HAP-1 (cell line): ENCODE measurements at regions not wholly inside any gene's neighbourhood (a gene's known extent, or its start where the extent isn't known, plus 50 kb on each side); places are given as distances from the start of the nearest gene placed in this dataset.
A peak's percentile ranks its signal among the peaks of the same experiment; 100 is the strongest.

Source experiments
- DNase-seq, 2 experiments: peaks; one replicate each; pipeline ENCODE4 v3.0.0-alpha.2; 2016 to 2020; ENCODE audit warnings: low spot score in 2 of 2
- H3K27me3 ChIP-seq: fragments of 250-450 bp; sonication (Bioruptor Pico); 2 replicates; pipeline ENCODE4 v1.5.1; 2020; ENCODE audit warnings: low read depth, mild to moderate bottlenecking, moderate library complexity
- H3K36me3 ChIP-seq: fragments of 250-450 bp; sonication (Bioruptor Pico); replicated peaks from 2 replicates; pipeline ENCODE4 v1.5.1; 2020; ENCODE audit warnings: mild to moderate bottlenecking
- H3K4me1 ChIP-seq: fragments of 250-450 bp; sonication (Bioruptor Pico); 2 replicates; pipeline ENCODE4 v1.5.1; 2020; ENCODE audit warnings: mild to moderate bottlenecking
- H3K4me3 ChIP-seq: fragments of 250-450 bp; sonication (Bioruptor Pico); 2 replicates; pipeline ENCODE4 v1.5.1; 2020; ENCODE audit warnings: mild to moderate bottlenecking, moderate library complexity
- H3K9me3 ChIP-seq: fragments of 250-450 bp; sonication (Bioruptor Pico); 2 replicates; pipeline ENCODE4 v1.5.1; 2020; ENCODE audit warnings: mild to moderate bottlenecking, moderate library complexity
- in situ Hi-C: fragments of 300-500 bp; cut with MboI; formaldehyde crosslinking; loops from 3 replicates; pipeline ENCODE4 v1.14.3; 2020; ENCODE audit warnings: low sequenced_read_pairs, inconsistent platforms, mixed read lengths

DNA sequence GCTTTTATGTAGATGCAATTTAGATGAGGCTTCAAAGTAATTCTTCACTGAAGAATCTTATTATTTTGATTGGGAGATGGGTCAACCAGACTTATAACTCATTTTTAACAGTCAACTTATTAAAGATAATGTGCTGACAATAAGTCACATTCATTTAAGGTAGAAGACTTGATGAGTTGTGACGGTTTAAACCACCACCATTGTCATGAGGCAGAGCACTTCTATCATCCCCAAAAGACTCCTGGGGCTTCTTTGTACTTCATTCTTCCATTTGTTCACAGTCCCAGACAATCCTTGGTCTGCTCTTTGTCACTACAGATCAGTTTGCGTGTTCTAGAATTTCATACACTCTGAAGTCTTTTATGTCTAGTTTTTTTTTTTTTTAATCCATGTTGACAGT lies 346.1 kb downstream of the RASEF start:
- Histone ChIP-seq H3K36me3 (no peaks in the 10 kb centered on the region), H3K27me3 (no peaks in the 10 kb centered on the region), H3K4me3 (no peak overlapping the region), H3K4me1 (peaks cover 10% of the 10 kb centered on the region), H3K9me3 (0 out of 2 replicates have a peak, but pooled peaks cover 2% of the 10 kb centered on the region)
- in situ Hi-C loops = no loop called here
- DNase-seq = no peak

DNA sequence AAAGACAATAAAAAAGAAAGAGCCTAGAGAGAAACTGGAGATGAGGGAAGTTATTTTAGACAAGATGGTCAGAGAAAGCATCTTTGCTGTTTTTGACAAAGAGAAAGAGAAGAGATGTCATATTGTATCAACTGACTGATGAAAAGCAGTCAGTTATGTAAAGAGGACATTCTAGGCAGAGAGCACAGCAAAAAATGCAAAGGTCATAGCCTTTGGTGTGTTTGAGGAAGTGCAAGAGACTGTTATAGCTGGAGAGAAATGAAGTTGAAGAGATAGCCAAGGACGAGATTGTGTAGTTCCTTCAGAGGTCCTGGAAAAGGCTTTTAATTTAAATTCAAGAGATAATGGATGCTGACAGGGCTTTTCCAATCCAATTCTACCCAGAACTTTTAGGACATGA lies 342.4 kb downstream of the RASEF start:
- no peaks in the 10 kb centered on the region for H3K36me3 ChIP-seq
- in situ Hi-C loops = no loop called here
- H3K9me3 ChIP-seq = no peaks in the 10 kb centered on the region
- H3K4me3 ChIP-seq = no peak overlapping the region
- no peak for DNase-seq
- peaks cover 10% of the 10 kb centered on the region for H3K4me1 ChIP-seq
- peaks cover 2% of the 10 kb centered on the region; the same call in 1 of the 2 replicates for H3K27me3 ChIP-seq

DNA sequence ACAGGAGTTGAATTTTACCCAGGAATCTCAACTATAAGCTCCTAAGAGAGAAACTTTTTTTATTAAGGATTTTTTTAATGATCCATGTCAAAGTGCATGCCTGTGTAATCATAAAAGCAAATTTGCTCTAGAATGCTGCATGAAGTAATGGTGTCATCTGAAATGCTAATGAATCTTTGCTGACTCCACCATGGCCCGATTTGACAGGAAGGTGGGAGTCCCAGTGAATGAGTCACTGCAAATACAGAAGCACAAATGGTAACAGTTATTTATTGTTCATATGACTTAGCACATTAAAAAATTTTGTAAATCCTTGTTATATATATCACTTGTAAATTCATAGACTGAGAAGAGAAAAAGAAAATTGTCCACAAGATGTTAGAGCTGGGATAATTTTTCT lies 341.3 kb downstream of the RASEF start:
- in situ Hi-C loops = no loop called here
- H3K9me3 ChIP-seq = no peaks in the 10 kb centered on the region
- DNase-seq = peak in 1 of 2 experiments; percentile 15
- H3K36me3 ChIP-seq = no peaks in the 10 kb centered on the region
- H3K4me3 ChIP-seq = no peak overlapping the region
- H3K4me1 ChIP-seq = peaks cover 10% of the 10 kb centered on the region
- H3K27me3 ChIP-seq = peaks cover 5% of the 10 kb centered on the region; the same call in 1 of the 2 replicates

DNA sequence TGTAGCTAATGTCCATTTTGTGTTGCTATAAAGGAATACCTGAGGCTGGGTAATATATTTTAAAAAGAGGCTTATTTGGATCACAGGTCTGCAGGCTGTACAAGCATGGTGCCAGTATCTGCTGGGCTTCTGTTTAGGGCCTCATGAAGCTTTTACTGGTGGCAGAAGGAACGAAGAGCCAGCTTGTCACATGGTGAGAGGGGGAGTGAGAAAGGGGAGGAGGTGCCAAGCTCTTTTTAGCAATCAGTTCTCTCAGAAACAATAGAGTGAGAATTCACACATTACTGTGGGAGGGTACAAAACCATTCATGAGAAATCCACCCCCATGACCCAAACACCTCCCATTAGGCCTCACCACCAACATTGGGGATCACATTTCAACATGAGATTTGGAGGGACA lies 340.9 kb downstream of the RASEF start:
- DNase-seq = no peak
- no peaks in the 10 kb centered on the region for H3K36me3 ChIP-seq
- in situ Hi-C loops = no loop called here

DNA sequence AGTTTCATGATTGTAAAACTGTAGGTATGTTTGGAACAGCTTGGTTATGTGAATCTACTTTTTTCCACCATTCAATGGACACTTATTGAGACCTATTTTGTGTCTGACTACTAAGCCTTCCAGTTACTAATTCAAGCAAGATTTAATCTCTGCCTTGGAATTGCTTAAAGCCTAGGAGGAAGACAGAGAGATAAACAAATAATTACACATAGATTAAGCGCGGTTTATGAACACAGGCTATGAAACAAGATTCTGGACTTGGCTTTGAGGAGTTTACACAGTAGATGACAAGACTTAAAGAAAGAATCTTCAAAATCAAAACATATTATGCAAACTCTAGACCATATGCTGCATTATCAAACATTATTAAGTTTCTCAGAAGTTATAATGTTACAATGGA lies 340.4 kb downstream of the RASEF start:
- H3K4me1 ChIP-seq = peaks cover 10% of the 10 kb centered on the region
- H3K27me3 ChIP-seq = peaks cover 10% of the 10 kb centered on the region
- H3K4me3 ChIP-seq = no peak overlapping the region
- H3K9me3 ChIP-seq = no peaks in the 10 kb centered on the region
- in situ Hi-C loops = no loop called here
- no peak for DNase-seq
- no peaks in the 10 kb centered on the region for H3K36me3 ChIP-seq

More for the DNA sequence above, 340.9 kb downstream of the RASEF start:
- peaks cover 10% of the 10 kb centered on the region for H3K4me1 ChIP-seq
- no peak overlapping the region for H3K4me3 ChIP-seq
- peaks cover 7% of the 10 kb centered on the region; the same call in 1 of the 2 replicates for H3K27me3 ChIP-seq
- no peaks in the 10 kb centered on the region for H3K9me3 ChIP-seq

DNA sequence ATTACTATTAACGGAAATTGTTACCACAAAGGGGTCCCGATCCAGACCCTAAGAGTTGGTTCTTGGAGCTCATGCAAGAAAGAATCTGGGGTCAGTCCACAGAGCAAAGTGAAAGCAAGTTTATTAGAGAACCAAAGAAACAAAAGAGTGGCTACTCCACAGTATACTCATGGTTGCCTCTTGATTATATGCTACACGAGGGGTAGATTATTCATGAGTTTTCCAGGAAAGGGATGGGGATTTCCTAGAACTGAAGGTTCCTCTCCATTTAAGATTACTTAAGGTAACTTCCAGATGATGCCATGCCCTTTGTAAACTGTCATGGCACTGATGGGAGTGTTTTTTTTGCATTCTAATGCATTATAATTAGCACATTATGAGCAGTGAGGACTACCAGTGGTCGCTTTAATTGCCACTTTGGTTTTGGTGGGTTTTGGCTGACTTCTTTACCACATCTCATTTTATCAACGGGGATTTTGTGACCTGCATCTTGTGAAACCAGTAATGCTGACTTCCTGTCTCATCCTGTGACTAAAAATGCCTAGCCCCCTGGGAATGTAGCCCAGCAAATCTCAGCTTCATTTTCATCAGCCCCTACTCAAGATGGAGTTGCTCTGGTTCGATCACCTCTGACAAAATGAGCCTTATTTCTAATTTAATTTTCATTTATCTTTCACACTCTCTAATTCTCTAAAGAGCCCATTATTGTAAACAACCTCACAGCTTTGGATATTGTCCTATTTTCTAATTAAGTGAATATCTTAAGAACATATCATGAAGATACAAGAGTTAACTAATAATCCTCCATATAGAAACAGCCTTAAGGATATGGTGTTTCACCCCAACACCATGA lies 336.3 kb downstream of the RASEF start:
- no peak overlapping the region for H3K4me3 ChIP-seq
- H3K4me1 ChIP-seq = peaks cover 8% of the 10 kb centered on the region
- H3K9me3 ChIP-seq = no peaks in the 10 kb centered on the region
- in situ Hi-C loops = no loop called here
- no peak for DNase-seq
- H3K36me3 ChIP-seq = no peaks in the 10 kb centered on the region
- H3K27me3 ChIP-seq = peaks cover 20% of the 10 kb centered on the region

DNA sequence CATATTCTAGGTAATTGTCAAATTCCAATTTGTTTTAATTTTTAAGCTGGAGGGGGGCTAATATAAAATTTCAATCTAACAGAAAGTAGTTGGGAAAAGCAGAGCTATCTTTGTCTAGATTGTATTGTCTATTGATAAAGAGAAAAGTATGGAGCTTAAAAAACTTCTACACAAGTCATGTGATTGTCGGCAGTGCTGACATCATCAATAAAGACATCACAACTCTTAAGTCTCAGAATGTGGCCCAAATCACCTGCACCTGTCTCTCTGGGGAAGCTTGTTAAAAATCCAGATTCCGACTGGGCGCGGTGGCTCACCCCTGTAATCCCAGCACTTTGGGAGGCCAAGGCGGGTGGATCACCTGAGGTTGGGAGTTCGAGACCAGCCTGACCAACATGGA lies 333.8 kb downstream of the RASEF start:
- Histone ChIP-seq H3K36me3 (no peaks in the 10 kb centered on the region), H3K4me3 (no peak overlapping the region), H3K4me1 (peaks cover 6% of the 10 kb centered on the region; the same call in 1 of the 2 replicates), H3K9me3 (no peaks in the 10 kb centered on the region), H3K27me3 (peaks cover 20% of the 10 kb centered on the region)
- in situ Hi-C loops = no loop called here
- no peak for DNase-seq

DNA sequence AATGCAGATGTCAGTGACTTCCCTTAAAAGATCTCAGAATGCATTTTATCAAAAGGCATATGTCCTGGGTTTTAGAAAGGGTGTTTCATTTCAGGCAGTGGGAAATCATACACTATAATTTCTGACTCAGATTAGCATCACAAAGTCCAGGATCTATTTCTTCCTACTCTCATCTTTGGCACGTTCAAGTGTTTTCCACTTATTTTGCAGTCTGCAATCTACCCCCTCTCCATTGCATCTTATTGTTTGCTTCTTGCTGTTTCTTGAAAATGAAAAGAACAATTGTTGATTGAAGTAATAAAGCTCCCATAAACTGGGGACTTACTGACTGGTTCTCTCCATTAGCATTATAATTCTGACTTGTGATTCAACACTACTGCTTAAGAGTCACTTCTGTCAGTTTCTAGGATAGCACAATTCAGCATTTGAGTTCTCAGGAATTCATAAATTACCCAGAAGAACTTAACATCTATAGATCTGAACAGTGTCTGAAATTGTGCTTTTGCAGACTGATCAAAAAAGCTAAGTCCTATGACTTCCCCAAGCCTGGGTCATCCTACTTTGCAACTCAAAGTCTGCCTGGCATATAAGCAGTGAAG lies 332.9 kb downstream of the RASEF start:
- Histone ChIP-seq H3K4me3 (no peak overlapping the region), H3K27me3 (peaks cover 17% of the 10 kb centered on the region), H3K4me1 (peaks cover 14% of the 10 kb centered on the region), H3K9me3 (no peaks in the 10 kb centered on the region), H3K36me3 (no peaks in the 10 kb centered on the region)
- in situ Hi-C loops = no loop called here
- DNase-seq = peak; percentile 17 to 97

DNA sequence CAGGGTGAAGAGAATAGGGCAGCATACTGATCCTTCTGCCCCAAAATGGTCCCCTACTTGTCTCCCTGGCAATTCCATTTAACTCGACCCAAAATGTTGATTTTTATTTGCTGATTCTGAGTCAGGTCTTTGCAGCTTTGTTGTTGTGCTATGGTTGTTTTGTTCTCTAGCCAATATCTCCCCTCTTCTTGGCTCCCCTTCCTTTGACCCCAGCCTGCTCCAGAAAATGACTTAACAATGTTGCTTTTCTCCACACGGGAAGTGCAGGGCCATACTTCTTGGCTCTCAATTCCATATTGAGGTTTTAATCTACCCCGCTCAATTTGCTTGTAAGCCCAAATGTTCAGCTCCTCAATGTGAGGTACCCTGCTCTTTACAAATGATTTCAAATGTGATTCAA lies 330.0 kb downstream of the RASEF start:
- in situ Hi-C loops = no loop called here
- Histone ChIP-seq H3K36me3 (no peaks in the 10 kb centered on the region), H3K27me3 (peaks cover 6% of the 10 kb centered on the region; the same call in 1 of the 2 replicates), H3K4me1 (peaks cover 15% of the 10 kb centered on the region), H3K4me3 (no peak overlapping the region), H3K9me3 (no peaks in the 10 kb centered on the region)
- no peak for DNase-seq

DNA sequence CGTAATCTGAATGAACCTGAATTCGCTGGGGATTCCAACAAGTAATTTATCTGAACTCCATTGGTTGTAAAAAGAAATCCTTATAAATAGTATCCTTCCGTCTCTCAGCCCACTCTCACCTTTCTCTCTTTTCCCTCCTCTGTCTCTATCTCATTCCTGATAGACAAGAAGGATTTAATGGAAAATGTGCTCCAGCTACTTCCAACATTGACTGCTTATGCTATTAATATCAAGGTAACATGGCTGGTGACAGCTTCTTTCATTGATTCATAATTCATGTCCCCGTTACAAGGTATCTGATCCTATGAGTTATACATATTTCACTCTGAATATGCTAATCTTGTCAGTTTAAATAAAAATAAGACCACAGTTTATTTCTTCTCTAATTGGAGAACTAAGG lies 326.8 kb downstream of the RASEF start:
- Histone ChIP-seq H3K4me3 (no peak overlapping the region), H3K27me3 (no peaks in the 10 kb centered on the region), H3K4me1 (peaks cover 9% of the 10 kb centered on the region), H3K9me3 (no peaks in the 10 kb centered on the region), H3K36me3 (no peaks in the 10 kb centered on the region)
- in situ Hi-C loops = no loop called here
- DNase-seq = no peak

DNA sequence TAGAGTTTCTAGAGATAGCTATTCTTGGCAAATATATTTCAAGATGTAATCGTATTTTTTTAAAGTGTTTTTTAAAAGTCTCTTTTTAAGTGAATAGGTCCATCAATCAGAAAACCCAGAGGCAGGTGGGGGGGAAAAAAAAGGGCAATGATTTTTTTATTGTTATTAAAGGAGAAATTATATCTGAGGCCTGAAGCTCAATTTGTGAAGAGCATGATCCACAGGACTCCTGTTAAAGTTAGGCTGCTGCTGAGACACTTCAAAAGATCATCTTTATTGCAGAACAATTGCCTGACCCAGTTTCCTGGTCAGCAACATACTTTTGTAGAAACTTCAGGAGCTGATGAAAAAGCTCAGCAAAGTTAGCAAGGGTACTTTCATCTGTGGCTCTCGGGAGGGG lies 326.2 kb downstream of the RASEF start:
- in situ Hi-C loops = no loop called here
- Histone ChIP-seq H3K4me3 (no peak overlapping the region), H3K27me3 (no peaks in the 10 kb centered on the region), H3K36me3 (no peaks in the 10 kb centered on the region), H3K4me1 (peaks cover 9% of the 10 kb centered on the region), H3K9me3 (no peaks in the 10 kb centered on the region)
- no peak for DNase-seq

DNA sequence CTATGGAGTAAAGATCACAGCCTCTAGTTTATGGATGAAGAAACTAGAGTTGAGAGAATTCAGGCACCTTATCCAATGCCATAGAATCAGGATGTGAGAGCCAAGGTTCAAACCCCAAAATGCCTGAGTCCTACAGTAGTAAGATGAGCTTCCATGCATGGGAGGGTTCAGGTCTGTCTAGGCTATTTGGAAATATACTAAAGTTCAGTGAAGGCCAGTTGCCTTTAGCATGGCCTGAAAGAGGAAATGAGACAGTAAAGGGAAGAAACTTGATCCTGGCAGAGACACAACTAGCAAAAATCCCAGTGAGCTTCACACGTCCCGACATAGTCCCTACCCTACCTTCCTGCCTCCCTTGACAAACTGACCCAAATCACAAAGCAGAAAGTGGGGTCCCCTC lies 317.0 kb downstream of the RASEF start:
- Histone ChIP-seq H3K4me1 (peaks cover 16% of the 10 kb centered on the region), H3K27me3 (no peaks in the 10 kb centered on the region), H3K4me3 (no peak overlapping the region), H3K9me3 (no peaks in the 10 kb centered on the region), H3K36me3 (no peaks in the 10 kb centered on the region)
- in situ Hi-C loops = no loop called here
- DNase-seq = no peak

DNA sequence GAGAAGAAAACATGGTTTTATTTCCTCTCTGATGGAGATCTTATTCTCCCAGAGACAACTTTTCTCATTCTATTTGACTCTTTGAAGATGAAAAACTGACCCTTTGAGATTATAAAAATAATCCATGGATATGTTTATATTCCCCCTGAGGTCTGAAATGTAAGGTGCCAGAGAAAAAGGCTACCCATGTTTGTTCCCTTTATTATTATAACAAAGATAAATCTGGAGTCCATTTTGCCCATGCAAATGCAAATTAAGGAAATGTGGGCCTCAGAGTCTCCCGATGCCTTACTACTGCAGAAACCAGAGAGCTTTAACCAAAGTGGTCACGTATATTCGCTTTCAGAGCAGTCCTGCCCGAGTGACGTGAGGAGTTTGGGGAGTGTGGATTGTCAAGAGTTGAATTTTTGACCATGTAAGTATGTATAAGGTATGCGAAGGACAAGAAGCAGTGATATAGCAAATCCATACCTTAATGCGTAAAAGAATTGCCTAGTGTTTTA lies 312.5 kb downstream of the RASEF start:
- H3K9me3 ChIP-seq = no peaks in the 10 kb centered on the region
- in situ Hi-C loops = no loop called here
- no peaks in the 10 kb centered on the region for H3K36me3 ChIP-seq
- peaks cover 20% of the 10 kb centered on the region for H3K4me1 ChIP-seq
- peak; percentile 65 to 95 for DNase-seq
- H3K4me3 ChIP-seq = no peak overlapping the region
- H3K27me3 ChIP-seq = no peaks in the 10 kb centered on the region

DNA sequence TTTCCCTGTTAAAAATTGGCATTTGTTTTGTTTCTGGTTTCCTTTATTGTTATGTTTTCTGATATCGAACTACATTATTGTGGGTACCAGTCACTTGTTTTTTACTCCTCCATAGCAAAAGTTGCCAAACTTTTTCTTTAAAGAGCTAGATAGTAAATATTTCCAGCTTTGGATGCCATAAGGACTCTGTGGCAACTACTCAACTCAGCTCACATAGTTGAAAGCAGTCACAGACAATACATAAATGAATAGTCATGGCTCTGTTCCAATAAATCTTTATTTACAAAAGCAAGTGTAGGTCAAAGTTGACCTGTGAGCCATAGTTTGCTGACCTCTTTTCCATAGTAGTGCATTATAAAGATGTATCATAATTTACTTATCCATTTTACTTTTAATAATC lies 305.0 kb downstream of the RASEF start:
- no peaks in the 10 kb centered on the region for H3K27me3 ChIP-seq
- peaks cover 3% of the 10 kb centered on the region; the same call in 1 of the 2 replicates for H3K4me1 ChIP-seq
- no peaks in the 10 kb centered on the region for H3K36me3 ChIP-seq
- DNase-seq = no peak
- no peaks in the 10 kb centered on the region for H3K9me3 ChIP-seq
- in situ Hi-C loops = no loop called here
- no peak overlapping the region for H3K4me3 ChIP-seq
